Mesodermal cell (in vitro differentiated cells): ENCODE measurements at regions not wholly inside any gene's neighbourhood (a gene's known extent, or its start where the extent isn't known, plus 50 kb on each side); places are given as distances from the start of the nearest gene placed in this dataset.
"Not testable (repeated sequence)": the region's sequence is repeated elsewhere in the genome, so short reads cannot be mapped to it uniquely, and the experiment has no call there.

ENCODE experiments used
- H3K27ac ChIP-seq: 2 replicates; pipeline ENCODE4 v1.7.0; 2013; ENCODE audit warnings: mild to moderate bottlenecking, low read depth, low read length, moderate library complexity; ENCODE audit not compliant: severe bottlenecking
- H3K36me3 ChIP-seq: 2 replicates; pipeline ENCODE4 v1.7.1; 2013; ENCODE audit warnings: mild to moderate bottlenecking, low read length, moderate library complexity; ENCODE audit not compliant: control insufficient read depth, insufficient read depth
- H3K4me1 ChIP-seq: one replicate; pipeline ENCODE4 v1.7.1; 2013; ENCODE audit warnings: mild to moderate bottlenecking, low read length; ENCODE audit not compliant: insufficient read depth, control insufficient read depth, poor library complexity, severe bottlenecking
- H3K4me3 ChIP-seq: 2 replicates; pipeline ENCODE4 v1.7.0; 2013; ENCODE audit warnings: low read length, control low read depth, mild to moderate bottlenecking; ENCODE audit not compliant: insufficient read depth, poor library complexity, severe bottlenecking; ENCODE audit errors: extremely low read depth
- H3K9me3 ChIP-seq: 2 replicates; pipeline ENCODE4 v1.7.1; 2013; ENCODE audit warnings: mild to moderate bottlenecking, low read length, moderate library complexity; ENCODE audit not compliant: control insufficient read depth
- WGBS, 2 experiments: methylation state at CpG; one replicate each; pipeline ENCODE4 v1.1.5; 2013; ENCODE audit warnings: missing lambda C conversion rate in 2 of 2; ENCODE audit not compliant: insufficient coverage in 2 of 2; 5-methylcytosine and 5-hydroxymethylcytosine counted together

DNA sequence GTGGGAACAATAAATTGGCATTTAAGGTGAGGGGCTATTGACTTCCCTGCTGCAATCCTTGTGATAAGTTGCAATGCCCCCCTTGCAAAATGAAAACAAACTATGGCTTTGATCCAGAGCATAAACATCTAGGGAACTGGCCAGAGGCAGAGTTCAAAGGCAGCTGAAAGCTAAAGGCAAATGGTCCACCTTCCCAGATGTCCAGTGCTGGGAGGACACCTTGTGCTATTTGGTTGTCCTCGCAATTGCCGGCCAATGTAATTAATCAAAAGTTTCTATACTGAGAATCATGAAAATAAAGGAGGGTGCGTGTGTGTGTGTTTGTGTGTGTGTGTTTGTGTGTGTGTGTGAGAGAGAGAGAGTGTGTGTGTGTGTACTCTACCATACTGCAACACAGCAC lies 337.4 kb downstream of the CBLN4 start:
- no peaks in the 10 kb centered on the region for H3K4me1 ChIP-seq
- WGBS, 2 experiments = 90% methylated on average over 2 of the region's 3 CpGs; no CpG with 5 or more reads in 1 of the 2 experiments
- no peak overlapping the region for H3K27ac ChIP-seq
- no peaks in the 10 kb centered on the region for H3K36me3 ChIP-seq
- H3K9me3 ChIP-seq = peaks cover 6% of the 10 kb centered on the region
- no peak overlapping the region for H3K4me3 ChIP-seq

DNA sequence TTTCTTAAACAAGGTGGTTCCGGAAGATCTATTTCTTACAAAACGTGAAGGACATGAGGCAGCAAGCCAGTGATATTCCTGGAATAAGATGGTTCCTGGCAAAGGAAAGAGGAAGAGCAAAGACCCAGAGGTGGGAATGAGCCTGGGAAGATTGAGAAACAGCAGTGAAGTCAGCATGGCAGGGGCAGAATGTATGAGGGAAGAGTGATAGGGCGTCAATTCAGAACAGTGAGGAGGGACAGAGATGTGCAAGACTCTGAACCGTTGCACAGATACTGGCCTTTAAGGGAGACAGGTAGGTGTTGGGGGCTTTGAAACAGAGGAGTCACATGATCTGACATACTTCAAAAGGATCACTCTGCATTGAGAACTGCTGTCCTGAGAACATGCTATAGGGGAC lies 338.3 kb downstream of the CBLN4 start:
- Histone ChIP-seq H3K9me3 (peaks cover 6% of the 10 kb centered on the region), H3K36me3 (no peaks in the 10 kb centered on the region), H3K27ac (no peak overlapping the region), H3K4me1 (no peaks in the 10 kb centered on the region), H3K4me3 (no peak overlapping the region)
- 80 to 86% methylated on average over 4 of the region's 4 CpGs for WGBS, 2 experiments

DNA sequence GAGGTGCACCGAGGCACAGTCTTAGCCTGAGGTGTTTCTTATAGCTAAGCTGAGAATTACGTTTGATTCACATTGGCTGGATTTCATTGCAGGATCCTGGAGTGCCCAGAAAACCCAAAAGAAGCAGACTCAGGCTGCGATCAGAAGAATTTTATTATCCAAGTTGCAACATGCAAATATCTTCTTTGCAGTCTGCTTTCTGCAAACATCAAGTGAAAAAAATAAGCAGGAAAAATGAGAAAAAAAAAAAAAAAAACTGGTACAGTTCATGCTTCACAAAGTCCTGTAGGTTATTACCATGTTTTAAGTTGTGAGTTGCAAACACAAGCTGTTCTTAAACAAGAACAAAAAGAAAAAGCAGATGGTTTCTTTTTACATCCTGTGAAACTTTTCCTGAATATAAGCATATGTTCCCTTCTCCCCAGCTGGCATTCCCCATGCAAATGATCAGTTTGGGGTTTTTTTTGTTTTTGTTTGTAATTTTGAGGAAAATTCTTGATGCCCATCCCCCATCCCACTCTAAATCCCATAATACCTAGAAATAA lies 349.0 kb downstream of the CBLN4 start:
- Histone ChIP-seq H3K9me3 (peaks cover 5% of the 10 kb centered on the region), H3K4me1 (no peaks in the 10 kb centered on the region), H3K27ac (no peak overlapping the region), H3K4me3 (no peak overlapping the region), H3K36me3 (no peaks in the 10 kb centered on the region)
- 30 to 33% methylated on average over 1 to 2 of the region's 3 CpGs for WGBS, 2 experiments

DNA sequence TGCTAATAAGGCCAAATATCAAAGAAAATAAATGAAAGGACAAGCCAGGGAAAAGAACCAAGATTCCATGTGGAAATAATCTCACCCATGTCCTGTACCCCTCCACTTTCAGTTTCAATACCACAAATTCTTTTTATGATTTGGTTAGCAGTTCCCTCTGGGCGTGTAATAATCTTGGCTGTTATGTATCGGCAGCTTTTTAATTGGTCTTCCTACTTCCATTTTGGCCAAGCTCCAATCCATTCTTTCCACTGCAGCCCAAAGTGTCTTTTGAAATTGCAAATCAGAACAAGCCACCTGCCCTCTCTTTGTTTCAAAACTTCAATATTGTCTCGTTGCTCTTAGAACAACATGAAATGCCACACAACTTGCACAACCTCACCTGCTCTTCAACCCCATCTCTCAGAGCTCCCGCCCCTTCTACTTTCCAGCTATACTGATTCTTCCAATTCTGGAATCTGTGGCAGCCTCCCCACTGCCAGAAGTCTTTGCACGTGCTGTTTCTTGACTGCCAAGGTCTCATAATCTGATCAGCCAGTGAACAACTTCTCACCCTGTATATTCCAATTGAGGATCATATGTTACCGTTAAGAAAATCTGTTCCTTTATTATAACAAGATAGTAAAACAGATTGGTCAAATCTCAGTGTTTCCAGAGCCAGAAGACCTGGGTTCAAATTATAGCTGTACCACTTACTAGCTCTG lies 354.5 kb downstream of the CBLN4 start:
- peaks cover 8% of the 10 kb centered on the region for H3K9me3 ChIP-seq
- no peaks in the 10 kb centered on the region for H3K36me3 ChIP-seq
- H3K4me3 ChIP-seq = no peak overlapping the region
- no peaks in the 10 kb centered on the region for H3K4me1 ChIP-seq
- 71 to 76% methylated on average over 3 to 4 of the region's 6 CpGs for WGBS, 2 experiments
- no peak overlapping the region for H3K27ac ChIP-seq

DNA sequence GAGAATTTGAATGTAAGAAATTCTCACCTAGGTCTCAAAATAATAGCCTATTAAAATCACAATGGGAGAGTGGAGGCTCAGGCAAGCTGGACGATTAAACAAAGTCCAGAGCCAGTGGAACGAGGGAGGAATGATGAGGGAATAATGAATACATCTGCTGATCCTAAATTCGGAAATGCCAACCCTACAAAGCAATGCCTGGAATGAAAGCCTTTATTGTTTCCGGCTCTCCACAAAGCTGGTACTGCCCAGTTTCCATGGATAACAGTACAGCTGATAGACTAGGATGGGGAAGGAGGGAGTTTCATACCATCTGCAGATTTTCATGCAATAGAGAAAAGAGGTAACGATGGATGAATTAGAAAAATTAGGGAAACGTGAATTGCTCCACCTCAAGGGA lies 356.1 kb downstream of the CBLN4 start:
- Histone ChIP-seq H3K36me3 (no peaks in the 10 kb centered on the region), H3K9me3 (peaks cover 8% of the 10 kb centered on the region), H3K4me1 (no peaks in the 10 kb centered on the region), H3K27ac (no peak overlapping the region), H3K4me3 (no peak overlapping the region)
- WGBS, 2 experiments = 77 to 86% methylated on average over 3 to 4 of the region's 6 CpGs

DNA sequence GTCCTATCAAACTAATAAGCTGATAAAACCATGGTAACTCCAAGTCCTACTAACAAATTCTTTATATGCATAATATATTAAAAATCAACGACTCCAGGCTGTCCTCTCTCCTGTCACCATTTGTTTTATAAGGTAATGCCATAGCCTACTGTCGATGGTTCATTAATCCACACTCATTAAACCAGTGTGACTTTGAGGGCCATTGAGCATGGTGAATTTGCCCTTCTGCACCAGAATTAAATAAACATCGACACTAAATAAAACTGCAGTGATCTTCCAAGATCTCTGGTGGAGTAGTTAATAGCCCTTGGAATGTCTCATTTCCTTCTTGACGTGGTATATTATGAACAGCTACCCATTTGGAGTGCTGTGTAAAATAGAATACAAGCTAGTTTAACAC lies 358.5 kb downstream of the CBLN4 start:
- Histone ChIP-seq H3K27ac (no peak overlapping the region), H3K36me3 (no peaks in the 10 kb centered on the region), H3K4me3 (no peak overlapping the region), H3K9me3 (peaks cover 8% of the 10 kb centered on the region), H3K4me1 (no peaks in the 10 kb centered on the region)
- WGBS, 2 experiments = 100% methylated on average over 1 of the region's 4 CpGs

DNA sequence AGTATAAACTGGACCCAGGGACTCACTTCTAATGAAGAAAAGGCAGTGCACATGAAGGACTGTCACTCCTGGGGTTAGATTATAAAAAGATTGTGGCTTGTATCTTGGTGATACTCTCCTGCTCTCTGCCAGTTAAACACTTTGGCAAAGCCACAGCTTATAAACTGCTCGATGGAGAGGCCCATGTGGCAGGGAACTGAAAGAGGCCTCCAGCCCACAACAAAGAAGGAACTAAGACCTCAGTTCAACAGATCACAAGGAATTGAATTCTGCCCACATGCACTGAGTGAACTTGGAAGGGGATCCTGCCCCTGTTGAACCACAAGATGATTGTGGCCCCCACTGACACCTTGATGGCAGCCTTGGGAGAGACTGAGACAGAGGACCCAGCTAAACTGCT lies 363.8 kb downstream of the CBLN4 start:
- Histone ChIP-seq H3K27ac (no peak overlapping the region), H3K4me1 (no peaks in the 10 kb centered on the region), H3K4me3 (no peak overlapping the region), H3K36me3 (no peaks in the 10 kb centered on the region), H3K9me3 (no peaks in the 10 kb centered on the region)
- 80% methylated on average over 1 of the region's 1 CpG; no CpG with 5 or more reads in 1 of the 2 experiments for WGBS, 2 experiments

DNA sequence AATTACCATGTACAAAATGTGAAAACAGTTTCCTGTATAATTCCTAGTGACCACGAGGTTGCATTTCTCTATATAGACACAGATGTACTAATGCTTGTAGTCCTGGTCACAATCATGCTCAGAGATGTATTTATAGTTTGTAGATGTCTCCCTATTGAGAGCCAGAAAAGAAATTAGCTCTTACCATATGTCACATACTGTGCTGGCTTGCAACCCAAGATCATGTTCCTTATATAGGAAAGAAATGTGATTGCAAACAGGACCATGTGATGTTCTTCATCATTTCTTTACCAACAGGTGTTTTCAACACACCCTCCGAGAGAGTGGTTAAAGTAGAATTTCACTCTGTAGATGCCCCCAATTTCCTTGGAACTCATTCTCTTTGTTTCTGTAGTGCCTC lies 369.4 kb downstream of the CBLN4 start:
- Histone ChIP-seq H3K4me3 (no peak overlapping the region), H3K27ac (no peak overlapping the region), H3K9me3 (peaks cover 4% of the 10 kb centered on the region), H3K36me3 (no peaks in the 10 kb centered on the region), H3K4me1 (no peaks in the 10 kb centered on the region)
- 31 to 75% methylated on average over 1 to 2 of the region's 2 CpGs for WGBS, 2 experiments

DNA sequence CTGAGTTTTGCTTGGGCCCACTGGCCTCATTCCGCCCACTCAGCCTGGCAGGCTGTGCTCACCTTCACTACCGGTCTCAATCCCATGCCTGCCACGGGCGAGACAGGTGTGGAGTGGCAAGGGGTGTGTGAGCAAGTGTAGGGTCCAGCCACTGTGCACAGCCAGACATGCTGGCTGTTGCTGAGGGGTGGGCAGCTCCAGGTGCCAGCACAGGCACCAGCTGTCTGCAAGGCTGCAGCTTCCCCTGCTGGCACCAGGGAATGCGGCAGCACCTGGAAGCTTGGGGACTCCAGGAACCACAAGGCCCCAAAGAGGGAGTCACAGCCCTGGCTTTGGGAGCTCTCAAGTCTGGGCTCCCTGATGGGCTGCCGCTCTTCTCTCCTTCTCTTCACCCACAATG lies 372.7 kb downstream of the CBLN4 start:
- Histone ChIP-seq H3K4me1 (no peaks in the 10 kb centered on the region), H3K9me3 (peaks cover 11% of the 10 kb centered on the region), H3K36me3 (no peaks in the 10 kb centered on the region), H3K27ac (no peak overlapping the region), H3K4me3 (no peak overlapping the region)
- WGBS, 2 experiments = 92 to 94% methylated on average over 2 to 3 of the region's 6 CpGs

DNA sequence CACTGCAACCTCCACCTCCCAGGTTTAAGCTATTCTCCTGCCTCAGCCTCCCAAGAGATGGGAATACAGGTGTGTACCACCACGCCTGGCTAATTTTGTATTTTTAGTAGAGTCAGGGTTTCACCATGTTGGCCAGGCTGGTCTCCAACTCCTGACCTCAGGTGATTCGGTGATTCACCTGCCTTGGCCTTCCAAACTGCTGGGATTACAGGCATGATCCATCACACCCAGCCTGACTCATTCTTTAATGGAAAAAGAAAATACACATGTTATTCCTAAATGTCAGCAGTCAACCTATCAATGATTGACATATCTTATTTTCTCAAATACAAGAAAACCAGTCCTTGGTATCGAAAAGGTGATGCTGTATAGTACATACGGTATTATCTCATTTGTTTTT lies 376.2 kb downstream of the CBLN4 start:
- not testable (repeated sequence) for H3K4me1 ChIP-seq, H3K27ac ChIP-seq, H3K4me3 ChIP-seq, H3K36me3 ChIP-seq
- WGBS, 2 experiments = 62% methylated on average over 2 of the region's 4 CpGs; no CpG with 5 or more reads in 1 of the 2 experiments
- H3K9me3 ChIP-seq = peaks cover 13% of the 10 kb centered on the region

DNA sequence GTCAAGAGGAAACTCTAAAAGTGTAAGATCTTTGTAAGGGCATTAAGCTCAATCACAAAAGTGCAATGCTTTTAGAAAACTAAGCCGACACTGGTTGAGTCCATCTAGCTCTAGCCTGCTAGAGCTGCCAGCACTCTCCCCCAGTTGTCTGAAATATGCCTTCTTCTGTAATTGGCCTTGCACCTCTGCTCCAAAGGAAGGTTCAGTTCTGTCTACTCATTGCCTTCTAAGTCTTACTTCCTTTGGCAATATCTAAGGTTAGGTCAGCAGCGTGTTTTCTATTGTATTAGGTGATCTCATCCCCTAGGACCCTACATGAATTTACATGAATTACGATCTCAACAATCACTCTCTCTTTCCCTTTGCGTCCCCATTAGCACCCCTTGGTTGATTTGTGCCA lies 378.6 kb downstream of the CBLN4 start:
- H3K4me3 ChIP-seq = no peak overlapping the region
- 100% methylated on average over 1 of the region's 4 CpGs for WGBS, 2 experiments

More for the DNA sequence above, 378.6 kb downstream of the CBLN4 start:
- Histone ChIP-seq H3K9me3 (peaks cover 13% of the 10 kb centered on the region), H3K4me1 (no peaks in the 10 kb centered on the region), H3K27ac (no peak overlapping the region), H3K36me3 (no peaks in the 10 kb centered on the region)
